ENCODE measurements at regions not wholly inside any gene's neighbourhood (a gene's known extent, or its start where the extent isn't known, plus 50 kb on each side); places are given as distances from the start of the nearest gene placed in this dataset.
A peak's percentile ranks its signal among the peaks of the same experiment; 100 is the strongest.
"Not testable (repeated sequence)": the region's sequence is repeated elsewhere in the genome, so short reads cannot be mapped to it uniquely, and the experiment has no call there.

- no peak overlapping the region for H3K4me2 ChIP-seq
- H3K27ac ChIP-seq (ENCODE audit: low read depth in 2 of 2, low read length in 1 of 2) = no peak overlapping the region
These were observed 193.8 kb upstream of the ZNF618 start for GRCh38 chr9:113682297-113682771.

DNA sequence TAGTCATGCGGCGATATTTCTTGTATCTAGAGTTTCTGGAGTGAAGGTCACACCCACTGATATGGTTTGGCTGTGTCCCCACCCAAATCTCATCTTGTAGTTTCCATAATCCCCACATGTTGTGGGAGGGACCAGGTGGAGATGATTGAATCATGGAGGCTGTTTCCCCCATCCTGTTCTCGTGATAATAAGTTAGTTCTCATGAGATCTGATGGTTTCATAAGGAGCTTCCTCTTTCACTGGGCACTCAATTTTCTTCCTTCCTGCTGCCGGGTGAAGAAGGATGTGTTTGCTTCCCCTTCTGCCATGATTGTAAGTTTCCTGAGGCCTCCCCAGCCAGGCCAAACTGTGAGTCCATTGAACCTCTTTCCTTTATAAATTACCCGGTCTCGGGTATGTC lies 190.5 kb upstream of the ZNF618 start:
- H3K79me2 ChIP-seq (ENCODE audit: insufficient read depth); H3K9ac ChIP-seq; DNase-seq; H3K4me2 ChIP-seq; H3K9me3 ChIP-seq; H3K27ac ChIP-seq (ENCODE audit: low read depth in 2 of 2, low read length in 1 of 2); POLR2A ChIA-PET; H3K4me3 ChIP-seq (ENCODE audit: low read depth in 2 of 2, low read length in 1 of 2); H3K4me1 ChIP-seq (ENCODE audit: control insufficient read depth in 1 of 2, insufficient read depth in 2 of 2, low read depth in 1 of 2, low read length in 1 of 2); H2AFZ ChIP-seq (ENCODE audit: low read depth); H4K20me1 ChIP-seq (ENCODE audit: insufficient read depth); H3F3A ChIP-seq (replicated peaks; ENCODE audit: insufficient read depth); H3K9me2 ChIP-seq; CTCF ChIA-PET; H3K36me3 ChIP-seq (replicated peaks in 1 of 2; ENCODE audit: control insufficient read depth in 1 of 2, insufficient read depth in 2 of 2, low read length in 1 of 2): not testable (repeated sequence)
- 72% methylated on average over 6 of the region's 6 CpGs for WGBS (ENCODE audit: low lambda C conversion rate)
- H3K27me3 ChIP-seq (ENCODE audit: insufficient read depth) = peaks cover 18% of the 10 kb centered on the region; the same call in 1 of the 2 replicates

More at GRCh38 chr9:113682297-113682771, 193.8 kb upstream of the ZNF618 start:
- TF ChIP-seq, protein P1, sequence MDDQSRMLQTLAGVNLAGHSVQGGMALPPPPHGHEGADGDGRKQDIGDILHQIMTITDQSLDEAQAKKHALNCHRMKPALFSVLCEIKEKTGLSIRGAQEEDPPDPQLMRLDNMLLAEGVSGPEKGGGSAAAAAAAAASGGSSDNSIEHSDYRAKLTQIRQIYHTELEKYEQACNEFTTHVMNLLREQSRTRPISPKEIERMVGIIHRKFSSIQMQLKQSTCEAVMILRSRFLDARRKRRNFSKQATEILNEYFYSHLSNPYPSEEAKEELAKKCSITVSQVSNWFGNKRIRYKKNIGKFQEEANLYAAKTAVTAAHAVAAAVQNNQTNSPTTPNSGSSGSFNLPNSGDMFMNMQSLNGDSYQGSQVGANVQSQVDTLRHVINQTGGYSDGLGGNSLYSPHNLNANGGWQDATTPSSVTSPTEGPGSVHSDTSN (IDR thresholded peaks at IDR 0.05) = 0 out of 2 replicates have a peak, but pooled peaks have one; percentile 19
- TF ChIP-seq SMC3 (IDR thresholded peaks at IDR 0.05; ENCODE audit: low read depth, low read length) (peak; percentile 59), RAD21 (IDR thresholded peaks at IDR 0.05; ENCODE audit: low read length) (peak; percentile 71), TEAD4 (IDR thresholded peaks at IDR 0.05; ENCODE audit: borderline replicate concordance, insufficient read depth) (no peak), SIN3A (IDR thresholded peaks at IDR 0.05; ENCODE audit: borderline replicate concordance, low read depth, low read length) (no peak), CTCF (IDR thresholded peaks at IDR 0.05) (peak; percentile 91), GATA2 (CRISPR knock-in tag; IDR thresholded peaks at IDR 0.05) (no peak), FOXM1 (IDR thresholded peaks at IDR 0.05; ENCODE audit: low read depth) (no peak), RFX5 (IDR thresholded peaks at IDR 0.05; ENCODE audit: low read length) (no peak), TAF1 (IDR thresholded peaks at IDR 0.05; ENCODE audit: borderline replicate concordance, low read depth, low read length) (no peak), FOXJ3 (CRISPR knock-in tag; IDR thresholded peaks at IDR 0.05) (no peak)
- TF ChIP-seq, protein P2, sequence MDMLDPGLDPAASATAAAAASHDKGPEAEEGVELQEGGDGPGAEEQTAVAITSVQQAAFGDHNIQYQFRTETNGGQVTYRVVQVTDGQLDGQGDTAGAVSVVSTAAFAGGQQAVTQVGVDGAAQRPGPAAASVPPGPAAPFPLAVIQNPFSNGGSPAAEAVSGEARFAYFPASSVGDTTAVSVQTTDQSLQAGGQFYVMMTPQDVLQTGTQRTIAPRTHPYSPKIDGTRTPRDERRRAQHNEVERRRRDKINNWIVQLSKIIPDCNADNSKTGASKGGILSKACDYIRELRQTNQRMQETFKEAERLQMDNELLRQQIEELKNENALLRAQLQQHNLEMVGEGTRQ (IDR thresholded peaks at IDR 0.05; ENCODE audit: borderline replicate concordance, low read depth, low read length) = no peak
- H4K20me1 ChIP-seq (ENCODE audit: insufficient read depth) = no peaks in the 10 kb centered on the region
- peaks cover 0 to 2% of the 10 kb centered on the region in 2 experiments; a peak in 1 of 4 replicates for H3K4me1 ChIP-seq (ENCODE audit: control insufficient read depth in 1 of 2, insufficient read depth in 2 of 2, low read depth in 1 of 2, low read length in 1 of 2)
- POLR2A ChIA-PET = no interaction called here
- H3K4me3 ChIP-seq (ENCODE audit: low read depth in 2 of 2, low read length in 1 of 2) = no peak overlapping the region; a peak in 1 of 4 replicates
- peaks cover 5% of the 10 kb centered on the region for H3F3A ChIP-seq (replicated peaks; ENCODE audit: insufficient read depth)
- DNase-seq = peak; percentile 68
- H3K27me3 ChIP-seq (ENCODE audit: insufficient read depth) = peaks cover 8% of the 10 kb centered on the region; the same call in 1 of the 2 replicates
- no peaks in the 10 kb centered on the region for H3K36me3 ChIP-seq (replicated peaks in 1 of 2; ENCODE audit: control insufficient read depth in 1 of 2, insufficient read depth in 2 of 2, low read length in 1 of 2)
- H2AFZ ChIP-seq (ENCODE audit: low read depth) = no peak overlapping the region; the same call in 1 of the 2 replicates
- H3K9ac ChIP-seq = no peak overlapping the region
- H3K9me3 ChIP-seq = no peaks in the 10 kb centered on the region
- no peaks in the 10 kb centered on the region for H3K9me2 ChIP-seq
- CTCF ChIA-PET = interaction anchor here (0.6 to 3.2 kb wide), 35 partner anchors 10 to 614 kb away, joined by 3 to 18 read pairs (median 4); partner anchors contain the start of gene ALAD
- WGBS (ENCODE audit: low lambda C conversion rate) = 24% methylated on average over 8 of the region's 9 CpGs
- no peaks in the 10 kb centered on the region for H3K79me2 ChIP-seq (ENCODE audit: insufficient read depth)
